22Rv1 (cell line): ENCODE measurements at regions not wholly inside any gene's neighbourhood (a gene's known extent, or its start where the extent isn't known, plus 50 kb on each side); places are given as distances from the start of the nearest gene placed in this dataset.

Source experiments
- H3K27ac ChIP-seq: fragments of 450-650 bp; 2 replicates; pipeline ENCODE4 v1.5.1; 2017
- ZFX ChIP-seq: fragments of 450-650 bp; IDR thresholded peaks from 2 replicates; pipeline ENCODE4 v1.6.1; 2017; ENCODE audit warnings: antibody characterized with exemption, borderline replicate concordance
- TF ChIP-seq, protein P1 (sequence below): fragments of 450-650 bp; IDR thresholded peaks from 2 replicates; pipeline ENCODE4 v1.5.1; 2017; ENCODE audit warnings: mild to moderate bottlenecking

GRCh38 chr21:35479529-35479928 is 430.4 kb upstream of the RUNX1 start:
- no peak for TF ChIP-seq ZFX
- TF ChIP-seq, protein P1, sequence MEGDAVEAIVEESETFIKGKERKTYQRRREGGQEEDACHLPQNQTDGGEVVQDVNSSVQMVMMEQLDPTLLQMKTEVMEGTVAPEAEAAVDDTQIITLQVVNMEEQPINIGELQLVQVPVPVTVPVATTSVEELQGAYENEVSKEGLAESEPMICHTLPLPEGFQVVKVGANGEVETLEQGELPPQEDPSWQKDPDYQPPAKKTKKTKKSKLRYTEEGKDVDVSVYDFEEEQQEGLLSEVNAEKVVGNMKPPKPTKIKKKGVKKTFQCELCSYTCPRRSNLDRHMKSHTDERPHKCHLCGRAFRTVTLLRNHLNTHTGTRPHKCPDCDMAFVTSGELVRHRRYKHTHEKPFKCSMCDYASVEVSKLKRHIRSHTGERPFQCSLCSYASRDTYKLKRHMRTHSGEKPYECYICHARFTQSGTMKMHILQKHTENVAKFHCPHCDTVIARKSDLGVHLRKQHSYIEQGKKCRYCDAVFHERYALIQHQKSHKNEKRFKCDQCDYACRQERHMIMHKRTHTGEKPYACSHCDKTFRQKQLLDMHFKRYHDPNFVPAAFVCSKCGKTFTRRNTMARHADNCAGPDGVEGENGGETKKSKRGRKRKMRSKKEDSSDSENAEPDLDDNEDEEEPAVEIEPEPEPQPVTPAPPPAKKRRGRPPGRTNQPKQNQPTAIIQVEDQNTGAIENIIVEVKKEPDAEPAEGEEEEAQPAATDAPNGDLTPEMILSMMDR, result no peak
- H3K27ac ChIP-seq, result no peak overlapping the region

GRCh38 chr21:35479065-35479448 is 430.0 kb upstream of the RUNX1 start:
- H3K27ac ChIP-seq, result no peak overlapping the region

GRCh38 chr21:35478161-35479064 is 429.3 kb upstream of the RUNX1 start:
- no peak for TF ChIP-seq ZFX
- TF ChIP-seq, protein P1, result no peak
- no peak overlapping the region for H3K27ac ChIP-seq

More at GRCh38 chr21:35479065-35479448, 430.0 kb upstream of the RUNX1 start:
- TF ChIP-seq, protein P1, result no peak

DNA sequence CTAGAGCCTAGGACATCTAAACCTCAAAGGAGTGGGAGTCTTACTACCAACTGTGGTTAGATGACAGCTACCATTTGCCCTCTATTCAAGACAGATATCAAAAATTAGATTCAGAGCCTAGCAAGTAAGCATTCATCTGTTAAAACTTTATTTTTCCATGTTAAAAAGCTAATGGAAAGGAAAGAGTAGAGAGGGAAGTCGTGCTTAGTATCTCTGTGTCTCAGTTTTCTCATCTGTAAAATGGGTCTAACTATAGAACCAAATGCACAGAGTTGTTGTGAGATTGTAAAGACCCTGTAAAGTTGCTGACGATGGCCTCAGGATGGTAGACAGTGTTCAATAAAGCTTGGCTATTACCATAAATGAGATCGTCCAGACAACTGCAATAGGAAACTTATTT is 428.5 kb upstream of the RUNX1 start:
- no peak for TF ChIP-seq ZFX
- TF ChIP-seq, protein P1, result no peak
- H3K27ac ChIP-seq, result no peak overlapping the region

DNA sequence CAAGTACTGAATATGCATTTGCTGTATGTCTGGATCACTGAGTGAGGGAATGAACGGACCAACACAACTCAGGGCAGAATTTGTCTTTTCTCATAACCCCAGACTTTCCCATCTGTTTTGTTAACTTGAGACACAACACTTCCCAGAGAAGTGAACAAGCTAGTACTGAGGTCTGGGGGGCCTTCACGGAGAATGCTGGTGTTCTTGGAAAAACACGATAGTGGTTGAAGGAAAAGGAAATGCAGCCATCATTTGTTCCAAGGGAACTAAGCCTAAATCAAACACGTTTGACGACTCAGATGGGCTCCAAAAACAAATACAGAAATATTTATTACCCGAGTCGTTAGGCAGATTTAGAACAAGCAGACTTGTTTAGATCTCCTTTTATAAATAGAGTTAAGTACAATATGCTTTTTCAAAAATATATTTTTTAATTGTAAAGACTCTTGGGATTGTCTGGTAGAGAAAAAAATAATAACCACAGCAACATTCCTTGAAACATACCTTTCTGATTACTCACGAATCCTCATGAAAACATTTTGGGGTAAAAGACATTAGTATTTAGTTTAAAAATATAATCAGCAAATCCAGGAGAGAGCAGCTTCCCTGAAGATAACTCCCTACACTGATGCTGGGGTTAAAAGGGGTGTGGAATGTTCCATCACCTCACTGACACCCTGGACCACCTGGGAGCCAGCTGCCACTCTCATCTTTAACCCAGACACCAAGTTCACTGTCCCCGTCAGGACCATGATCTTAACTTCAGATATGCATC is 427.7 kb upstream of the RUNX1 start:
- no peak overlapping the region for H3K27ac ChIP-seq
- TF ChIP-seq, protein P1, result no peak
- TF ChIP-seq ZFX, result no peak

DNA sequence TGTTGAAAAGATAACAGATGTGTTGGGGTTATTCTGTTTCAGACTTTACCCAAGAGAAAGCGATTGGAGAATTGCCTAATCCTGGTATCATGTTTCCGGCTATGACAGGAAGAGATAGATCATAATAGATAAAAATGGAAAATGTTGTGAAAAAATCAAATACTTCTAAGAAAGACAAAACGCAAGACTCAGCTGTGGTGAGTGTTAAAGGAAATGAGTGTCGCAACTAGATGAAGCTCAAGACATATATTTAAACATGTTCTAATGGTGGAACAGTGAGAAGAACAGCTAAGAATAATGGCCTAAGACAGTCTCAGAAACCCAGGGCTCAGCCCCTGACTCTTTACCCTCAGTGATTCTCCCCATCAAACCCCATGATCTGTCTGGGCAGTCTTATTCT is 426.7 kb upstream of the RUNX1 start:
- TF ChIP-seq ZFX, result no peak
- TF ChIP-seq, protein P1, result no peak

GRCh38 chr21:35475009-35475408 is 425.9 kb upstream of the RUNX1 start:
- TF ChIP-seq ZFX, result no peak
- TF ChIP-seq, protein P1, result no peak
- H3K27ac ChIP-seq, result no peak overlapping the region

More for the DNA sequence above, 426.7 kb upstream of the RUNX1 start:
- no peak overlapping the region for H3K27ac ChIP-seq
